DMS79 (cell line): ENCODE measurements at regions not wholly inside any gene's neighbourhood (a gene's known extent, or its start where the extent isn't known, plus 50 kb on each side); places are given as distances from the start of the nearest gene placed in this dataset.

Experiments
- DNase-seq: peaks from one replicate; lab custom pipeline; 2025; lab: John Stamatoyannopoulos, UW

- no peak for DNase-seq
Measured at GRCh38 chr9:81256368-81256767, 433.0 kb downstream of the TLE1 start.

- DNase-seq, result no peak
Measured at GRCh38 chr9:81250606-81251005, 438.7 kb downstream of the TLE1 start.

GRCh38 chr9:81250041-81250440 is 439.3 kb downstream of the TLE1 start:
- no peak for DNase-seq

GRCh38 chr9:81245254-81245956 is 443.9 kb downstream of the TLE1 start:
- DNase-seq, result no peak

- DNase-seq, result no peak
Measured at GRCh38 chr9:81244631-81245030, 444.7 kb downstream of the TLE1 start.

- DNase-seq, result no peak
Measured at GRCh38 chr9:81242866-81243265, 446.5 kb downstream of the TLE1 start.

GRCh38 chr9:81239388-81239787 is 450.0 kb downstream of the TLE1 start:
- DNase-seq, result no peak

GRCh38 chr9:81237565-81238231 is 451.6 kb downstream of the TLE1 start:
- no peak for DNase-seq

GRCh38 chr9:81234924-81235610 is 454.3 kb downstream of the TLE1 start:
- no peak for DNase-seq

GRCh38 chr9:81231011-81231410 is 458.3 kb downstream of the TLE1 start:
- DNase-seq, result no peak

- peak; percentile 1 for DNase-seq
Measured at GRCh38 chr9:81227507-81228245, 461.7 kb downstream of the TLE1 start.

- DNase-seq, result no peak
Measured at GRCh38 chr9:81225596-81225995, 463.8 kb downstream of the TLE1 start.

- no peak for DNase-seq
Measured at GRCh38 chr9:81224166-81225081, 464.9 kb downstream of the TLE1 start.

- DNase-seq, result no peak
Measured at GRCh38 chr9:81214975-81215374, 474.4 kb downstream of the TLE1 start.

- DNase-seq, result no peak
Measured at GRCh38 chr9:81213456-81213855, 475.9 kb downstream of the TLE1 start.

GRCh38 chr9:81211741-81212140 is 477.6 kb downstream of the TLE1 start:
- DNase-seq, result no peak

GRCh38 chr9:81207651-81208050 is 481.7 kb downstream of the TLE1 start:
- no peak for DNase-seq

GRCh38 chr9:81202292-81202691 is 487.1 kb downstream of the TLE1 start:
- DNase-seq, result no peak

- no peak for DNase-seq
Measured at GRCh38 chr9:81195206-81195605, 494.1 kb downstream of the TLE1 start.

GRCh38 chr9:81193362-81194339 is 495.7 kb downstream of the TLE1 start:
- DNase-seq, result no peak
